Muscle of leg (tissue), 3 donors: ENCODE measurements at regions not wholly inside any gene's neighbourhood (a gene's known extent, or its start where the extent isn't known, plus 50 kb on each side); places are given as distances from the start of the nearest gene placed in this dataset.

Source experiments
- DNase-seq: peaks from one replicate; pipeline ENCODE4 v3.0.0; 2013
- H3K27ac ChIP-seq: one replicate; pipeline ENCODE4 v1.5.1; 2013; ENCODE audit warnings: mild to moderate bottlenecking, low read length, control low read depth
- H3K27me3 ChIP-seq: one replicate; pipeline ENCODE4 v1.6.1; 2013; ENCODE audit warnings: low read length; ENCODE audit not compliant: control insufficient read depth, insufficient read depth
- H3K36me3 ChIP-seq: one replicate; pipeline ENCODE4 v1.6.1; 2013; ENCODE audit warnings: low read length; ENCODE audit not compliant: control insufficient read depth, insufficient read depth
- H3K4me1 ChIP-seq: one replicate; pipeline ENCODE4 v1.6.1; 2013; ENCODE audit warnings: low read length; ENCODE audit not compliant: control insufficient read depth, insufficient read depth
- H3K4me3 ChIP-seq: one replicate; pipeline ENCODE4 v1.5.1; 2013; ENCODE audit warnings: low read length, control low read depth
- H3K9me3 ChIP-seq: replicated peaks from 2 replicates; pipeline ENCODE4 v1.6.1; 2013; ENCODE audit warnings: low read depth, low read length; ENCODE audit not compliant: control insufficient read depth
- WGBS: methylation state at CpG from one replicate; pipeline ENCODE4 v1.1.5; 2013; ENCODE audit warnings: missing lambda C conversion rate; ENCODE audit not compliant: insufficient coverage; 5-methylcytosine and 5-hydroxymethylcytosine counted together

GRCh38 chr12:4223273-4223845, 50.2 kb upstream of the CCND2 start:
- peaks cover 2% of the 10 kb centered on the region for H3K9me3 ChIP-seq
- no peak overlapping the region for H3K4me3 ChIP-seq
- no peaks in the 10 kb centered on the region for H3K4me1 ChIP-seq
- H3K27ac ChIP-seq, result no peak overlapping the region
- DNase-seq, result no peak
- no peaks in the 10 kb centered on the region for H3K36me3 ChIP-seq
- WGBS, result no CpG with 5 or more reads among the region's 4 CpGs
- no peaks in the 10 kb centered on the region for H3K27me3 ChIP-seq

GRCh38 chr12:4221258-4221620, 52.3 kb upstream of the CCND2 start:
- no peak overlapping the region for H3K4me3 ChIP-seq
- DNase-seq, result no peak
- H3K9me3 ChIP-seq, result peaks cover 2% of the 10 kb centered on the region
- H3K27ac ChIP-seq, result no peak overlapping the region
- no peaks in the 10 kb centered on the region for H3K27me3 ChIP-seq
- H3K36me3 ChIP-seq, result no peaks in the 10 kb centered on the region
- no peaks in the 10 kb centered on the region for H3K4me1 ChIP-seq

GRCh38 chr12:4220536-4221257, 52.9 kb upstream of the CCND2 start:
- H3K9me3 ChIP-seq, result peaks cover 2% of the 10 kb centered on the region
- H3K36me3 ChIP-seq, result no peaks in the 10 kb centered on the region
- H3K4me1 ChIP-seq, result no peaks in the 10 kb centered on the region
- no peak for DNase-seq
- 34% methylated on average over 3 of the region's 7 CpGs for WGBS
- no peak overlapping the region for H3K27ac ChIP-seq
- no peaks in the 10 kb centered on the region for H3K27me3 ChIP-seq
- H3K4me3 ChIP-seq, result no peak overlapping the region

- H3K4me1 ChIP-seq, result no peaks in the 10 kb centered on the region
- no peak overlapping the region for H3K4me3 ChIP-seq
- H3K36me3 ChIP-seq, result no peaks in the 10 kb centered on the region
- WGBS, result 93% methylated on average over 2 of the region's 6 CpGs
- H3K27ac ChIP-seq, result no peak overlapping the region
- H3K27me3 ChIP-seq, result no peaks in the 10 kb centered on the region
- no peak for DNase-seq
- no peaks in the 10 kb centered on the region for H3K9me3 ChIP-seq
These were observed 56.5 kb upstream of the CCND2 start for GRCh38 chr12:4217091-4217490.

GRCh38 chr12:4216187-4216927, 57.2 kb upstream of the CCND2 start:
- no peak overlapping the region for H3K27ac ChIP-seq
- no peaks in the 10 kb centered on the region for H3K27me3 ChIP-seq
- H3K9me3 ChIP-seq, result no peaks in the 10 kb centered on the region
- H3K4me3 ChIP-seq, result no peak overlapping the region
- H3K36me3 ChIP-seq, result no peaks in the 10 kb centered on the region
- 100% methylated on average over 1 of the region's 5 CpGs for WGBS
- no peaks in the 10 kb centered on the region for H3K4me1 ChIP-seq
- DNase-seq, result no peak

GRCh38 chr12:4215229-4216186, 58.1 kb upstream of the CCND2 start:
- no peaks in the 10 kb centered on the region for H3K4me1 ChIP-seq
- H3K27me3 ChIP-seq, result no peaks in the 10 kb centered on the region
- no peaks in the 10 kb centered on the region for H3K9me3 ChIP-seq
- H3K4me3 ChIP-seq, result no peak overlapping the region
- peak; percentile 63 for DNase-seq
- no peak overlapping the region for H3K27ac ChIP-seq
- H3K36me3 ChIP-seq, result no peaks in the 10 kb centered on the region
- 58% methylated on average over 15 of the region's 18 CpGs for WGBS

GRCh38 chr12:4214877-4215228, 58.7 kb upstream of the CCND2 start:
- no peak overlapping the region for H3K27ac ChIP-seq
- 91% methylated on average over 8 of the region's 8 CpGs for WGBS
- DNase-seq, result no peak
- H3K9me3 ChIP-seq, result no peaks in the 10 kb centered on the region
- no peaks in the 10 kb centered on the region for H3K4me1 ChIP-seq
- H3K27me3 ChIP-seq, result no peaks in the 10 kb centered on the region
- H3K36me3 ChIP-seq, result no peaks in the 10 kb centered on the region
- H3K4me3 ChIP-seq, result no peak overlapping the region

GRCh38 chr12:4213471-4213870, 60.1 kb upstream of the CCND2 start:
- 50% methylated on average over 1 of the region's 6 CpGs for WGBS
- Histone ChIP-seq H3K36me3 (no peaks in the 10 kb centered on the region), H3K4me3 (no peak overlapping the region), H3K4me1 (no peaks in the 10 kb centered on the region), H3K27ac (no peak overlapping the region), H3K27me3 (no peaks in the 10 kb centered on the region), H3K9me3 (no peaks in the 10 kb centered on the region)
- DNase-seq, result no peak

GRCh38 chr12:4212845-4213244, 60.7 kb upstream of the CCND2 start:
- Histone ChIP-seq H3K36me3 (no peaks in the 10 kb centered on the region), H3K9me3 (no peaks in the 10 kb centered on the region), H3K4me1 (no peaks in the 10 kb centered on the region), H3K4me3 (no peak overlapping the region), H3K27me3 (no peaks in the 10 kb centered on the region), H3K27ac (no peak overlapping the region)
- no peak for DNase-seq
- 90% methylated on average over 2 of the region's 2 CpGs for WGBS

- H3K27me3 ChIP-seq, result no peaks in the 10 kb centered on the region
These were observed 62.2 kb upstream of the CCND2 start for GRCh38 chr12:4211372-4211771.

More at GRCh38 chr12:4211372-4211771, 62.2 kb upstream of the CCND2 start:
- whole genome bisulfite sequencing, result 87% methylated on average over 9 of the region's 10 CpGs
- Histone ChIP-seq H3K36me3 (no peaks in the 10 kb centered on the region), H3K27ac (no peak overlapping the region), H3K4me3 (no peak overlapping the region), H3K9me3 (no peaks in the 10 kb centered on the region), H3K4me1 (no peaks in the 10 kb centered on the region)
- no peak for DNase-seq
